Neuronal stem cell (in vitro differentiated cells): ENCODE measurements at regions not wholly inside any gene's neighbourhood (a gene's known extent, or its start where the extent isn't known, plus 50 kb on each side); places are given as distances from the start of the nearest gene placed in this dataset.

Experiments used
- DNase-seq: peaks from one replicate; pipeline ENCODE4 v3.0.0-alpha.2; 2013; ENCODE audit warnings: low spot score
- H2AFZ ChIP-seq: one replicate; pipeline ENCODE4 v1.6.1; 2013; ENCODE audit warnings: mild to moderate bottlenecking, low read length, inconsistent platforms
- H2AK5ac ChIP-seq: 2 replicates; pipeline ENCODE4 v1.6.1; 2013; ENCODE audit warnings: low read depth, mild to moderate bottlenecking, inconsistent platforms, low read length, moderate library complexity, mixed read lengths
- H2BK120ac ChIP-seq: 2 replicates; pipeline ENCODE4 v1.6.1; 2013; ENCODE audit warnings: low read depth, mild to moderate bottlenecking, inconsistent platforms, low read length, moderate library complexity, mixed read lengths
- H2BK12ac ChIP-seq: one replicate; pipeline ENCODE4 v1.6.1; 2013; ENCODE audit warnings: low read length, inconsistent platforms
- H2BK15ac ChIP-seq: 2 replicates; pipeline ENCODE4 v1.6.1; 2013; ENCODE audit warnings: mild to moderate bottlenecking, low read length, inconsistent platforms, mixed read lengths
- H2BK5ac ChIP-seq: one replicate; pipeline ENCODE4 v1.6.1; 2013; ENCODE audit warnings: inconsistent platforms, mild to moderate bottlenecking, low read length, moderate library complexity
- H3K14ac ChIP-seq: one replicate; pipeline ENCODE4 v1.6.1; 2013; ENCODE audit warnings: low read length, inconsistent platforms
- H3K18ac ChIP-seq: 2 replicates; pipeline ENCODE4 v1.6.1; 2013; ENCODE audit warnings: low read length, inconsistent platforms
- H3K23ac ChIP-seq: 2 replicates; pipeline ENCODE4 v1.6.1; 2013; ENCODE audit warnings: low read depth, mild to moderate bottlenecking, mixed read lengths, low read length, inconsistent platforms; ENCODE audit not compliant: poor library complexity
- H3K27ac ChIP-seq: replicated peaks from 3 replicates; pipeline ENCODE4 v1.5.1; 2013; ENCODE audit warnings: low read length, inconsistent platforms
- H3K27me3 ChIP-seq, 3 experiments: 2 replicates each; pipeline ENCODE4 v1.6.1; 2013; ENCODE audit warnings: low read length in 3 of 3, mild to moderate bottlenecking in 2 of 3, inconsistent platforms in 1 of 3, low read depth in 1 of 3, mixed read lengths in 1 of 3, moderate library complexity in 1 of 3; ENCODE audit not compliant: control insufficient read depth in 3 of 3, insufficient read depth in 3 of 3
- H3K36me3 ChIP-seq, 2 donors: replicated peaks in 1 of 2; 2 replicates each; pipeline ENCODE4 v1.6.1; 2013; ENCODE audit warnings: low read length in 2 of 2; ENCODE audit not compliant: control insufficient read depth in 2 of 2, insufficient read depth in 2 of 2
- H3K4ac ChIP-seq: 2 replicates; pipeline ENCODE4 v1.6.1; 2013; ENCODE audit warnings: inconsistent platforms, mild to moderate bottlenecking, low read length, moderate library complexity
- H3K4me1 ChIP-seq, 2 donors: 1 replicate in 1 of 2; 2 replicates in 1 of 2; pipeline ENCODE4 v1.6.1; 2013; ENCODE audit warnings: low read length in 2 of 2, low read depth in 1 of 2; ENCODE audit not compliant: control insufficient read depth in 2 of 2, insufficient read depth in 1 of 2
- H3K4me2 ChIP-seq: one replicate; pipeline ENCODE4 v1.6.1; 2013; ENCODE audit warnings: mild to moderate bottlenecking, low read length, inconsistent platforms; ENCODE audit not compliant: insufficient read depth, poor library complexity, severe bottlenecking
- H3K4me3 ChIP-seq, 2 donors: 2 replicates each; pipeline ENCODE4 v1.5.1; 2013; ENCODE audit warnings: low read length in 2 of 2, mild to moderate bottlenecking in 2 of 2, inconsistent platforms in 1 of 2, moderate library complexity in 1 of 2
- H3K79me1 ChIP-seq: one replicate; pipeline ENCODE4 v1.6.1; 2013; ENCODE audit warnings: low read depth, mild to moderate bottlenecking, inconsistent platforms, low read length, moderate library complexity
- H3K9ac ChIP-seq: one replicate; pipeline ENCODE4 v1.6.1; 2013; ENCODE audit warnings: mild to moderate bottlenecking, low read depth, low read length, inconsistent platforms; ENCODE audit not compliant: poor library complexity
- H3K9me3 ChIP-seq, 2 donors: replicated peaks in 1 of 2; 2 replicates each; pipeline versions ENCODE3 to v1.6.1; 2013; ENCODE audit warnings: low read length in 2 of 2, mild to moderate bottlenecking in 2 of 2, inconsistent platforms in 1 of 2, low read depth in 1 of 2, mixed read lengths in 1 of 2, moderate library complexity in 1 of 2; ENCODE audit not compliant: control insufficient read depth in 2 of 2, insufficient read depth in 1 of 2
- H4K8ac ChIP-seq: one replicate; pipeline ENCODE4 v1.6.1; 2013; ENCODE audit warnings: low read depth, mild to moderate bottlenecking, inconsistent platforms, low read length, moderate library complexity
- H4K91ac ChIP-seq: one replicate; pipeline ENCODE4 v1.6.1; 2013; ENCODE audit warnings: low read length, low read depth, mild to moderate bottlenecking, inconsistent platforms; ENCODE audit not compliant: poor library complexity
- WGBS, 2 donors: extraction: QIAGEN DNeasy Blood & Tissue Kit; methylation state at CpG; one replicate each; pipeline ENCODE4 v1.1.7; 2013; ENCODE audit warnings: missing lambda C conversion rate in 2 of 2, mixed read lengths in 1 of 2; ENCODE audit not compliant: insufficient read length in 2 of 2, insufficient replicate concordance in 1 of 2; ENCODE audit errors: extremely low coverage in 2 of 2; 5-methylcytosine and 5-hydroxymethylcytosine counted together

GRCh38 chr5:98299435-98299834 lies 474.0 kb upstream of the RGMB start:
- Histone ChIP-seq H3K4me1 (peaks cover 0 to 10% of the 10 kb centered on the region in 2 donors), H2BK5ac (no peak overlapping the region), H3K9me3 (no peaks in the 10 kb centered on the region), H2BK12ac (no peak overlapping the region), H4K8ac (no peak overlapping the region), H3K9ac (no peak overlapping the region), H3K23ac (no peak overlapping the region), H3K4ac (no peak overlapping the region), H2BK120ac (no peak overlapping the region), H3K36me3 (no peaks in the 10 kb centered on the region), H3K4me3 (no peak overlapping the region), H3K79me1 (no peaks in the 10 kb centered on the region), H2AFZ (no peak overlapping the region), H3K27me3 (no peaks in the 10 kb centered on the region), H3K4me2 (no peak overlapping the region), H4K91ac (no peak overlapping the region), H3K18ac (no peak overlapping the region), H2AK5ac (no peak overlapping the region), H3K14ac (no peak overlapping the region), H3K27ac (no peak overlapping the region), H2BK15ac (no peak overlapping the region)
- WGBS, 2 donors: no CpG with 5 or more reads among the region's 2 CpGs
- no peak for DNase-seq

GRCh38 chr5:98301547-98301946 lies 471.9 kb upstream of the RGMB start:
- Histone ChIP-seq H3K18ac (no peak overlapping the region), H3K4ac (no peak overlapping the region), H2BK15ac (no peak overlapping the region), H3K9ac (no peak overlapping the region), H2BK12ac (no peak overlapping the region), H2AFZ (peak overlapping the region; percentile 62), H3K4me1 (peaks cover 0 to 10% of the 10 kb centered on the region in 2 donors), H3K23ac (no peak overlapping the region), H2AK5ac (no peak overlapping the region), H4K8ac (no peak overlapping the region), H3K14ac (no peak overlapping the region), H3K36me3 (no peaks in the 10 kb centered on the region), H3K4me3 (no peak overlapping the region), H3K9me3 (no peaks in the 10 kb centered on the region), H2BK120ac (no peak overlapping the region), H3K27ac (no peak overlapping the region), H4K91ac (no peak overlapping the region), H2BK5ac (no peak overlapping the region), H3K4me2 (no peak overlapping the region), H3K27me3 (no peaks in the 10 kb centered on the region), H3K79me1 (no peaks in the 10 kb centered on the region)
- WGBS, 2 donors: no CpG with 5 or more reads among the region's 2 CpGs
- no peak for DNase-seq

- WGBS, 2 donors: no CpG with 5 or more reads among the region's 2 CpGs
- DNase-seq: no peak
- Histone ChIP-seq H3K9me3 (no peaks in the 10 kb centered on the region), H2BK120ac (no peak overlapping the region), H3K27me3 (no peaks in the 10 kb centered on the region), H2BK5ac (no peak overlapping the region), H3K4me2 (no peak overlapping the region), H3K18ac (no peak overlapping the region), H3K79me1 (no peaks in the 10 kb centered on the region), H3K14ac (no peak overlapping the region), H3K4ac (no peak overlapping the region), H2BK15ac (no peak overlapping the region), H2AFZ (no peak overlapping the region), H3K4me3 (no peak overlapping the region), H3K4me1 (peaks cover 1 to 9% of the 10 kb centered on the region in 2 donors), H3K9ac (no peak overlapping the region), H3K36me3 (no peaks in the 10 kb centered on the region), H4K8ac (no peak overlapping the region), H4K91ac (no peak overlapping the region), H3K27ac (no peak overlapping the region), H2BK12ac (no peak overlapping the region), H3K23ac (no peak overlapping the region), H2AK5ac (no peak overlapping the region)
These were observed 465.7 kb upstream of the RGMB start for GRCh38 chr5:98307811-98308210.

GRCh38 chr5:98308231-98308630 lies 465.2 kb upstream of the RGMB start:
- no peak for DNase-seq
- WGBS, 2 donors: no CpG with 5 or more reads among the region's 1 CpG

More at GRCh38 chr5:98308231-98308630, 465.2 kb upstream of the RGMB start:
- Histone ChIP-seq H2AK5ac (no peak overlapping the region), H2BK12ac (no peak overlapping the region), H3K9ac (no peak overlapping the region), H3K36me3 (no peaks in the 10 kb centered on the region), H4K91ac (no peak overlapping the region), H3K4me1 (peaks cover 1 to 9% of the 10 kb centered on the region in 2 donors), H3K23ac (no peak overlapping the region), H3K4me3 (no peak overlapping the region), H3K18ac (no peak overlapping the region), H3K27ac (no peak overlapping the region), H2BK120ac (no peak overlapping the region), H2BK5ac (no peak overlapping the region), H3K4me2 (no peak overlapping the region), H3K4ac (no peak overlapping the region), H4K8ac (no peak overlapping the region), H2AFZ (no peak overlapping the region), H3K27me3 (no peaks in the 10 kb centered on the region), H2BK15ac (no peak overlapping the region), H3K14ac (no peak overlapping the region), H3K79me1 (no peaks in the 10 kb centered on the region), H3K9me3 (no peaks in the 10 kb centered on the region)
